GM08714 (cell line): ENCODE measurements at regions not wholly inside any gene's neighbourhood (a gene's known extent, or its start where the extent isn't known, plus 50 kb on each side); places are given as distances from the start of the nearest gene placed in this dataset.
"Not testable (repeated sequence)": the region's sequence is repeated elsewhere in the genome, so short reads cannot be mapped to it uniquely, and the experiment has no call there.

Source experiments
- H3K4me3 ChIP-seq: fragments of 200-500 bp; sonication (Bioruptor generic); 2 replicates; pipeline ENCODE4 v1.5.1; 2014; ENCODE audit warnings: mild to moderate bottlenecking, low read length, inconsistent platforms
- ZNF274 ChIP-seq: IDR thresholded peaks from 2 replicates; pipeline ENCODE4 v1.6.1; 2012; ENCODE audit warnings: mild to moderate bottlenecking, low read depth, low read length

GRCh38 chr2:40690525-40690924 lies 238.6 kb upstream of the SLC8A1 start:
- H3K4me3 ChIP-seq = no peak overlapping the region
- TF ChIP-seq ZNF274 = no peak

GRCh38 chr2:40700231-40700954 lies 248.5 kb upstream of the SLC8A1 start:
- no peak for TF ChIP-seq ZNF274
- no peak overlapping the region for H3K4me3 ChIP-seq

DNA sequence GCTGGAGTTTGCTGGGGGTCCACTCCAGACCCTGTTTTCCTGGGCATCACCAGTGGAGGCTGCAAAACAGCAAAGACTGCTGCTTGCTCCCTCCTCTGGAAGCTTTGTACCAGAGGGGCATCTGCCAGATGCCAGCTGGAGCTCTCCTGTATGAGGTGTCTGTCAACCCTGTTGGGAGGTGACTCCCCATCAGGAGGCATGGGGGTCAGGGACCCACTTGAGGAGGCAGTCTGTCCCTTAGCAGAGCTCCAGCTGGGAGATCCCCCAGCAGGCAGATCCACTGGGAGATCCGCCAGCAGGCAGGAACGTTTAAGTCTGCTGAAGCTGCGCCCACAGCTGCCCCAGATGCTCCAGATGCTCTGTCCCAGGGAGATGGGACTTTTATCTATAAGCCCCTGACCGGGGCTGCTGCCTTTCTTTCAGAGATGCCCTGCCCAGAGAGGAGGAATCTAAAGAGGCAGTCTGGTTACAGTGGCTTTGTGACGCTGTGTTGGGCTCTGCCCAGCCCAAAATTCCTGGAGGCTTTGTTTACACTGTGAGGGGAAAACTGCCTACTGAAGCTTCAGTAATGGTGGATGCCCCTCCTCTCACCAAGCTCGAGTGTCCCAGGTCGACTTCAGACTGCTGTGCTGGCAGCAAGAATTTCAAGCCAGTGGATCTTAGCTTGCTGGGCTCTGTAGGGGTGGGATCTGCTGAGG lies 260.5 kb upstream of the SLC8A1 start:
- H3K4me3 ChIP-seq = not testable (repeated sequence)

GRCh38 chr2:40716879-40717278 lies 265.0 kb upstream of the SLC8A1 start:
- no peak for TF ChIP-seq ZNF274
- no peak overlapping the region for H3K4me3 ChIP-seq

- TF ChIP-seq ZNF274 = no peak
- H3K4me3 ChIP-seq = no peak overlapping the region
These were observed 267.5 kb upstream of the SLC8A1 start for GRCh38 chr2:40719414-40719813.

DNA sequence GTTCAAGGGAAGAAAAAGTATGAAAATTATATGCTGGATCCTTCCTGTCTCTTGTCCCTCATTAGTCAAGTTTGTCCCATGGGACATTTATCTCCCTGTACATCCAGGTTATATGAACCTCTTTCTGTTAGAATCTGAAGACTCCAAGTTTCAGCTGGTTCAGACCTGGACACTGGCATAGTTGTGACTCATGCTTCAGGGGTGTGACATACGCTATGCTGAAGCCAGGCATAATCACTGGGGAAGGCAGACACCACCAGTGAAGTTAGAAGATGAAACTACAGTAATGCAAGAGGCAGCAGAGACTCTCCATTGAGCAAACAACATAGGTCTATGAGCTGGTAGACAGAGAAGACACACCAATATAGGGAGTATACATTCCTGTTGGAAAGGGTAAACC lies 269.7 kb upstream of the SLC8A1 start:
- TF ChIP-seq ZNF274 = no peak

GRCh38 chr2:40723194-40723593 lies 271.3 kb upstream of the SLC8A1 start:
- no peak overlapping the region for H3K4me3 ChIP-seq
- TF ChIP-seq ZNF274 = no peak

More for the DNA sequence above, 269.7 kb upstream of the SLC8A1 start:
- no peak overlapping the region for H3K4me3 ChIP-seq

- no peak overlapping the region for H3K4me3 ChIP-seq
- no peak for TF ChIP-seq ZNF274
These were observed 273.1 kb upstream of the SLC8A1 start for GRCh38 chr2:40725040-40725439.

DNA sequence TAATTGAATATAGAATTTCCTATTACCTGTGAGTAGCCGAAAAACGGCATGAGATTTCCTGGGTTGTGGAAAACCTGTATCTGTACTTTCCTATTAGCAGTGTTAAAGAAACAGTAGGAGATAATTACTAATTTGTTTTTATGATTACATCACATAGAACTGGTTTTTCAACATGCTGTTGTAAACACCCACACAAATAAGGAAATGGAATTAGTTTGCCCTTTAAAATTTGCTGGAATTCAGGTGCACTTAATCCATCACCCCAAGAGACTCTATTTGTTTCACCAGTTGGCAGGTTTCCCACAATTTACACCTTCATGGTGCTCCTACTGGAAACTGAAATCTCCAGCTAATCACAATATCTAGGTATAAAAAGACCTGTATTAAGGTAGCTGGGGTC lies 274.1 kb upstream of the SLC8A1 start:
- no peak overlapping the region for H3K4me3 ChIP-seq
- TF ChIP-seq ZNF274 = no peak

GRCh38 chr2:40734797-40735196 lies 282.9 kb upstream of the SLC8A1 start:
- no peak overlapping the region for H3K4me3 ChIP-seq
- TF ChIP-seq ZNF274 = no peak

DNA sequence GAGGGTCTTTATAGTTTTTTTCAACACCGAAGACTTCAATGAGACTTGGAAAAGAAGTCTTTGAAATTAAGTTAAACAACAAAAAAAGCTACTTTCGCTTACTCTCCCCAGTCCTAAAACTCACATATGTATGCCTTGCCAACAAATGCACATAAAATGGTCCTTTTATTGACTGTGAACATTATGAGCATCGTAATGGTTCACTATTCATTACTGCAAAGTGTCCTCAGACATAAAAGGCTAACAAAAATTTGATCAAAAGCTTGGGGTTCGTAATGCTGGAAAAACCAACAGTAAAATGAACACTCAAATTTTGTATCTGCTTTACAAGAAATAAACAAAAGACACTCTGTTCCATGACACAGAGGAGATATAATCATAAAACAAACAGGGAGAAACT lies 285.3 kb upstream of the SLC8A1 start:
- no peak overlapping the region for H3K4me3 ChIP-seq
- no peak for TF ChIP-seq ZNF274

DNA sequence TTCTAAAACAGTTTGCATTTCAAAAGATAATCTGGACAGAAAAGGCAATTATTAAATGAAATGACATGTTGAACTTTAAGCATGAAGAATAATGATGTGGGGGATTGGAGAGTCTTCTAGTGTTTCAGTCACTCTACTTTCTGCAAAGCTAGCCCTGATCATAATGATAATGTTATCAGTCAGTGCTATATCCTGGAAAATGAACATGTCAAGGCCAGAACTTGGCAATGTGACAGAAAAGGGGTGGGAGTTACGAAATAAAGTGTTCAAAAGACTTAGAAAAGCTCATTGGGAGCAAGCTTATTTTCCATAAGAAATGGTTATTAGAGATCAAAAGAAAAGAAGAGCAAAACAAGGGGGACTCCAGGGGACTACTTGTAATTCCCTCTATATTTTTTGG lies 288.5 kb upstream of the SLC8A1 start:
- H3K4me3 ChIP-seq = no peak overlapping the region
- no peak for TF ChIP-seq ZNF274

DNA sequence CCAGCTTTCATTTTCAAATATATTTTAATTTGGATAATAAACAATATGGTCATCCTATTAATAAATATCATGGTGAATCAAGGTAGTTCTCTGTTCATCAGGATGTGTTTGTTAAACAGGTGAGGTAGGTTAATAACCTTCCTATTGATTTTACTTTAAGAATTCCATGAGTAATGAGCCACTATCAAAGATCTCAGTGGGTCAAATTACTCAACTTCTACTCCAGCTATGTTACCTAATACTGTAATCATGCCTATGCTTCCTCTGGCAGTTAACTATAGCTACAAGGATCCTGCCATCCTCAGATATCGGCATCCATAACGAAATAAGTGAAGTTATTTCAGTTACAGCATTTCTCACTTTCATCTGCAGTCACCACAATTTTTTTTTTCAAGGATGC lies 289.6 kb upstream of the SLC8A1 start:
- no peak overlapping the region for H3K4me3 ChIP-seq
- TF ChIP-seq ZNF274 = no peak

DNA sequence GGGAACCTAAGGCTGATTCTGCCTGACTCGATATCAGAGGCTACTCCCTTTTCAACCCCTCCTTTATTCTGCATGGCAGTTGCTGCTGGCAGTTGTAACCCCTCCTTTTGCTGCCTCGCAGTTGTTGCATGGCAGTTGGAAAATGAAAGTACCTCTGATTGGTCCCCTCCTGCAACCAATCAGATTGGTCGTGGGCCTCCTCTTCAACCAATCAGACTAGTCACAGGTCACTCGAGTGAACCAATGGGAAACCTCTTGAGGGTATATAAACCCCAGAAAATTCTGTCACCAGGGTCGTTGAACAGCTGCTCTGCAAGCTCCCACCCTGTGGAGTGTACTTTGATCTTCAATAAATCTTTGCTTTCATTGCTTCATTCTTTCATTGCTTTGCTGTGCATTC lies 294.3 kb upstream of the SLC8A1 start:
- H3K4me3 ChIP-seq = no peak overlapping the region
- TF ChIP-seq ZNF274 = no peak

GRCh38 chr2:40751981-40752380 lies 300.1 kb upstream of the SLC8A1 start:
- no peak for TF ChIP-seq ZNF274
- no peak overlapping the region for H3K4me3 ChIP-seq
